H1 (cell line): ENCODE measurements at regions not wholly inside any gene's neighbourhood (a gene's known extent, or its start where the extent isn't known, plus 50 kb on each side); places are given as distances from the start of the nearest gene placed in this dataset.

Experiments used
- CTCF ChIA-PET: fragments of 300-600 bp; sonication (Branson Sonifier 250); formaldehyde crosslinking; loops from one replicate; lab custom pipeline; 2021; ENCODE audit not compliant: partially characterized antibody; lab: Charles Lee
- POLR2A ChIA-PET: fragments of 300-600 bp; sonication (Branson Sonifier 250); formaldehyde crosslinking; loops from one replicate; lab custom pipeline; 2021; ENCODE audit warnings: inconsistent platforms; ENCODE audit not compliant: partially characterized antibody; lab: Charles Lee
- DNase-seq, 2 experiments: peaks; one replicate each; pipeline versions ENCODE4 v3.0.0 to v3.0.0-alpha.2; 2010 to 2022; ENCODE audit warnings: low spot score in 2 of 2, low read depth in 1 of 2, mixed read lengths in 1 of 2
- FAIRE-seq: peaks from 2 replicates; lab custom pipeline; 2011; peaks lifted over from hg19 to GRCh38; lab: Jason Lieb, UNC
- H2AFZ ChIP-seq: 2 replicates; pipeline ENCODE4 v1.8.1; 2012; ENCODE audit warnings: low read length, inconsistent platforms
- H2AK5ac ChIP-seq: 2 replicates; pipeline ENCODE4 v1.6.1; 2013; ENCODE audit warnings: low read depth, low read length
- H2BK120ac ChIP-seq: replicated peaks from 2 replicates; pipeline ENCODE3; 2013; ENCODE audit warnings: low read depth, low read length, inconsistent platforms
- H2BK12ac ChIP-seq: 2 replicates; pipeline ENCODE4 v1.6.1; 2013; ENCODE audit warnings: low read depth, low read length
- H2BK15ac ChIP-seq: 2 replicates; pipeline ENCODE4 v1.6.1; 2013; ENCODE audit warnings: low read length
- H2BK20ac ChIP-seq: 2 replicates; pipeline ENCODE4 v1.6.1; 2013; ENCODE audit warnings: low read length
- H2BK5ac ChIP-seq: 2 replicates; pipeline ENCODE4 v1.6.1; 2013; ENCODE audit warnings: low read depth, low read length
- H3K14ac ChIP-seq: 2 replicates; pipeline ENCODE4 v1.6.1; 2013; ENCODE audit warnings: inconsistent platforms; ENCODE audit not compliant: insufficient read length
- H3K18ac ChIP-seq: 2 replicates; pipeline ENCODE4 v1.6.1; 2013; ENCODE audit warnings: low read length; ENCODE audit errors: extremely low read depth
- H3K23ac ChIP-seq: 2 replicates; pipeline ENCODE4 v1.6.1; 2013; ENCODE audit warnings: inconsistent platforms; ENCODE audit not compliant: insufficient read length
- H3K23me2 ChIP-seq: 2 replicates; pipeline ENCODE4 v1.6.1; 2013; ENCODE audit warnings: low read depth, low read length
- H3K27ac ChIP-seq: 2 replicates; pipeline ENCODE4 v1.6.1; 2011; ENCODE audit warnings: low read depth, low read length, inconsistent platforms
- H3K27me3 ChIP-seq, 4 experiments: replicated peaks in 1 of 4; 1 replicate in 1 of 4; 2 replicates in 3 of 4; pipeline versions ENCODE4 v1.6.1 to v1.8.1; 2011 to 2013; ENCODE audit warnings: low read length in 3 of 4, mild to moderate bottlenecking in 3 of 4, inconsistent platforms in 2 of 4, mixed read lengths in 2 of 4, moderate library complexity in 1 of 4; ENCODE audit not compliant: control insufficient read depth in 3 of 4, insufficient read depth in 3 of 4; ENCODE audit errors: extremely low read depth in 1 of 4
- H3K36me3 ChIP-seq, 4 experiments: 2 replicates each; pipeline versions ENCODE4 v1.6.1 to v1.8.1; 2011 to 2013; ENCODE audit warnings: mild to moderate bottlenecking in 4 of 4, low read length in 3 of 4, moderate library complexity in 2 of 4, control low read depth in 1 of 4, inconsistent platforms in 1 of 4; ENCODE audit not compliant: insufficient read depth in 4 of 4, control insufficient read depth in 2 of 4
- H3K4ac ChIP-seq: replicated peaks from 2 replicates; pipeline ENCODE3; 2013; ENCODE audit warnings: low read length, low read depth, mixed read lengths, inconsistent platforms; ENCODE audit not compliant: insufficient read length
- H3K4me1 ChIP-seq, 4 experiments: replicated peaks in 1 of 4; 1 replicate in 1 of 4; 2 replicates in 3 of 4; pipeline versions ENCODE4 v1.6.1 to v1.8.1; 2011 to 2013; ENCODE audit warnings: low read length in 3 of 4, inconsistent platforms in 2 of 4, mixed read lengths in 1 of 4; ENCODE audit not compliant: insufficient read depth in 4 of 4, control insufficient read depth in 3 of 4
- H3K4me2 ChIP-seq, 2 experiments: 2 replicates each; pipeline versions ENCODE4 v1.6.1 to v1.8.1; 2011 to 2013; ENCODE audit warnings: low read depth in 2 of 2, low read length in 2 of 2, control low read depth in 1 of 2, inconsistent platforms in 1 of 2, mild to moderate bottlenecking in 1 of 2; ENCODE audit not compliant: insufficient read depth in 1 of 2
- H3K4me3 ChIP-seq, 4 experiments: fragments of 200-600, 300-600 bp in 1 of 4; sonication (generic), shearing (Covaris generic), sonication (Bioruptor Twin) in 1 of 4; 2 replicates each; pipeline versions ENCODE4 v1.5.1 to v1.8.1; 2011 to 2016; ENCODE audit warnings: low read length in 4 of 4, low read depth in 3 of 4, control low read depth in 2 of 4, inconsistent platforms in 2 of 4, mild to moderate bottlenecking in 2 of 4, mixed read lengths in 1 of 4, moderate library complexity in 1 of 4; ENCODE audit not compliant: insufficient read depth in 2 of 4; ENCODE audit errors: extremely low read depth in 1 of 4
- H3K56ac ChIP-seq: replicated peaks from 2 replicates; pipeline ENCODE3; 2013; ENCODE audit warnings: low read depth, mild to moderate bottlenecking, mixed read lengths, low read length, inconsistent platforms; ENCODE audit not compliant: insufficient read length
- H3K79me1 ChIP-seq: 2 replicates; pipeline ENCODE4 v1.6.1; 2013; ENCODE audit warnings: low read depth, low read length, control low read depth
- H3K79me2 ChIP-seq, 2 experiments: 2 replicates each; pipeline versions ENCODE4 v1.6.1 to v1.8.1; 2012 to 2013; ENCODE audit warnings: low read length in 2 of 2, mild to moderate bottlenecking in 2 of 2, inconsistent platforms in 1 of 2; ENCODE audit not compliant: insufficient read depth in 2 of 2, control insufficient read depth in 1 of 2
- H3K9ac ChIP-seq, 4 experiments: replicated peaks in 1 of 4; 1 replicate in 1 of 4; 2 replicates in 3 of 4; pipeline versions ENCODE4 v1.6.1 to v1.8.1; 2011 to 2013; ENCODE audit warnings: low read depth in 3 of 4, low read length in 3 of 4, control low read depth in 2 of 4, mild to moderate bottlenecking in 2 of 4, moderate library complexity in 2 of 4, inconsistent platforms in 1 of 4; ENCODE audit errors: extremely low read depth in 1 of 4
- H3K9me3 ChIP-seq, 2 experiments: 2 replicates each; pipeline versions ENCODE4 v1.6.1 to v1.8.1; 2012 to 2013; ENCODE audit warnings: mild to moderate bottlenecking in 2 of 2, moderate library complexity in 2 of 2, control low read depth in 1 of 2, inconsistent platforms in 1 of 2, low read depth in 1 of 2, low read length in 1 of 2, mixed read lengths in 1 of 2; ENCODE audit not compliant: insufficient read depth in 2 of 2
- H4K20me1 ChIP-seq, 2 experiments: replicated peaks in 1 of 2; 2 replicates each; pipeline versions ENCODE3 to v1.8.1; 2011 to 2013; ENCODE audit warnings: inconsistent platforms in 2 of 2, low read length in 2 of 2, mild to moderate bottlenecking in 1 of 2; ENCODE audit not compliant: insufficient read depth in 2 of 2, control insufficient read depth in 1 of 2
- H4K5ac ChIP-seq: 2 replicates; pipeline ENCODE4 v1.6.1; 2013; ENCODE audit warnings: low read length, low read depth, mixed read lengths, inconsistent platforms; ENCODE audit not compliant: insufficient read length
- H4K8ac ChIP-seq: 2 replicates; pipeline ENCODE4 v1.8.0; 2013; ENCODE audit warnings: mild to moderate bottlenecking, moderate library complexity, low read length, inconsistent platforms; ENCODE audit not compliant: insufficient read depth; ENCODE audit errors: extremely low read depth
- H4K91ac ChIP-seq: replicated peaks from 2 replicates; pipeline ENCODE3; 2013; ENCODE audit warnings: low read length, mixed read lengths, inconsistent platforms; ENCODE audit not compliant: insufficient read length
- BRCA1 ChIP-seq: IDR thresholded peaks from 2 replicates; pipeline ENCODE4 v1.6.1; 2012; ENCODE audit warnings: low read depth, low read length, improper control_type of control experiment
- CHD2 ChIP-seq: IDR thresholded peaks from 2 replicates; pipeline ENCODE4 v1.6.1; 2012; ENCODE audit warnings: low read length, improper control_type of control experiment
- PHF8 ChIP-seq: fragments of 200-600 bp; sonication (generic); conservative IDR thresholded peaks from 2 replicates; pipeline ENCODE4 v1.7.1; 2012; ENCODE audit warnings: low read depth, mild to moderate bottlenecking, inconsistent platforms, low read length, moderate library complexity
- RAD21 ChIP-seq, 2 experiments: IDR thresholded peaks in 1 of 2; conservative IDR thresholded peaks in 1 of 2; 2 replicates each; pipeline ENCODE4 v1.6.1; 2011; ENCODE audit warnings: low read depth in 2 of 2, low read length in 2 of 2, improper control_type of control experiment in 1 of 2, inconsistent platforms in 1 of 2, mild to moderate bottlenecking in 1 of 2, moderate library complexity in 1 of 2
- TAF1 ChIP-seq: IDR thresholded peaks from 2 replicates; pipeline ENCODE4 v1.6.1; 2011; ENCODE audit warnings: mild to moderate bottlenecking, low read depth, low read length
- TBP ChIP-seq: IDR thresholded peaks from 2 replicates; pipeline ENCODE4 v1.6.1; 2011; ENCODE audit warnings: low read depth, low read length, improper control_type of control experiment
- WGBS, 2 experiments: shearing (Covaris generic) in 1 of 2; methylation state at CpG; one replicate each; pipeline versions ENCODE4 v1.1.6 to v1.1.7; 2013 to 2015; ENCODE audit warnings: low lambda C conversion rate in 2 of 2, mixed read lengths in 2 of 2, inconsistent platforms in 1 of 2, low coverage in 1 of 2, missing lambda C conversion rate in 1 of 2; ENCODE audit not compliant: insufficient replicate concordance in 2 of 2, insufficient coverage in 1 of 2, insufficient read length in 1 of 2; ENCODE audit errors: extremely low coverage in 1 of 2, missing lambda C conversion rate in 1 of 2; 5-methylcytosine and 5-hydroxymethylcytosine counted together
- TF ChIP-seq, protein P1 (sequence below): IDR thresholded peaks from 2 replicates; pipeline ENCODE4 v1.6.1; 2012; ENCODE audit warnings: inconsistent platforms
- TF ChIP-seq, protein P2 (sequence below), 3 experiments: IDR thresholded peaks; 1 replicate in 2 of 3; 2 replicates in 1 of 3; pipeline versions ENCODE4 v1.5.1 to v1.6.1; 2011; ENCODE audit warnings: low read length in 3 of 3, mild to moderate bottlenecking in 3 of 3, inconsistent platforms in 2 of 3, low read depth in 1 of 3, moderate library complexity in 1 of 3; ENCODE audit not compliant: insufficient read depth in 1 of 3; ENCODE audit errors: control extremely low read depth in 1 of 3

DNA sequence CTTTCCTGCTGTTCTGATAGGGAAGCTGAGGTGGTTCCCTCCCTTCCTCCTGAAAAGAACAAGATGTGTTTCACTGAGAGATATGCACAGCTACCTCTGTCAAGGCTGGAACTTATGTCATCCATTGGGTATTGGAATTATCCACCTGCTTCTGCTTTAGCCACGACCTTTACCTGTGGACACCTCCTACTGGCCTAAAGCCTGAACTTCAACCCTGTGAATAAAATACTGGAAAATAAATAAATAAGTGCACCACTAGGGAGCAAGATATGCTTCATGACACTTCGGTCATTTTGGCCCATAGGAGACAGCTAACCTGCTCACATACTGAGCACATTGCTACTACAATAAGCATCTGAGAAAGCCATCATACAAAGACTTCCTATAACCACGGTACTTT lies 419.9 kb upstream of the NWD2 start:
- Histone ChIP-seq H2AFZ (no peak overlapping the region), H2AK5ac (no peak overlapping the region), H3K18ac (no peak overlapping the region), H3K4ac (no peak overlapping the region), H4K5ac (no peak overlapping the region), H3K4me3 (no peak overlapping the region), H4K20me1 (no peaks in the 10 kb centered on the region)
- 71% methylated on average over 3 of the region's 3 CpGs; no CpG with 5 or more reads in 1 of the 2 experiments for WGBS, 2 experiments
- TF ChIP-seq TBP (no peak), PHF8 (no peak), RAD21 (IDR thresholded peaks at IDR 0.05 in 1 of 2, conservative IDR thresholded peaks at IDR 0.05 in 1 of 2; ENCODE audit: low read depth in 2 of 2, low read length in 2 of 2) (peak; percentile 69 to 81), TAF1 (no peak), BRCA1 (no peak), CHD2 (no peak)
- TF ChIP-seq, protein P1, sequence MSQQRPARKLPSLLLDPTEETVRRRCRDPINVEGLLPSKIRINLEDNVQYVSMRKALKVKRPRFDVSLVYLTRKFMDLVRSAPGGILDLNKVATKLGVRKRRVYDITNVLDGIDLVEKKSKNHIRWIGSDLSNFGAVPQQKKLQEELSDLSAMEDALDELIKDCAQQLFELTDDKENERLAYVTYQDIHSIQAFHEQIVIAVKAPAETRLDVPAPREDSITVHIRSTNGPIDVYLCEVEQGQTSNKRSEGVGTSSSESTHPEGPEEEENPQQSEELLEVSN, result no peak
- TF ChIP-seq, protein P2, sequence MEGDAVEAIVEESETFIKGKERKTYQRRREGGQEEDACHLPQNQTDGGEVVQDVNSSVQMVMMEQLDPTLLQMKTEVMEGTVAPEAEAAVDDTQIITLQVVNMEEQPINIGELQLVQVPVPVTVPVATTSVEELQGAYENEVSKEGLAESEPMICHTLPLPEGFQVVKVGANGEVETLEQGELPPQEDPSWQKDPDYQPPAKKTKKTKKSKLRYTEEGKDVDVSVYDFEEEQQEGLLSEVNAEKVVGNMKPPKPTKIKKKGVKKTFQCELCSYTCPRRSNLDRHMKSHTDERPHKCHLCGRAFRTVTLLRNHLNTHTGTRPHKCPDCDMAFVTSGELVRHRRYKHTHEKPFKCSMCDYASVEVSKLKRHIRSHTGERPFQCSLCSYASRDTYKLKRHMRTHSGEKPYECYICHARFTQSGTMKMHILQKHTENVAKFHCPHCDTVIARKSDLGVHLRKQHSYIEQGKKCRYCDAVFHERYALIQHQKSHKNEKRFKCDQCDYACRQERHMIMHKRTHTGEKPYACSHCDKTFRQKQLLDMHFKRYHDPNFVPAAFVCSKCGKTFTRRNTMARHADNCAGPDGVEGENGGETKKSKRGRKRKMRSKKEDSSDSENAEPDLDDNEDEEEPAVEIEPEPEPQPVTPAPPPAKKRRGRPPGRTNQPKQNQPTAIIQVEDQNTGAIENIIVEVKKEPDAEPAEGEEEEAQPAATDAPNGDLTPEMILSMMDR (IDR thresholded peaks at IDR 0.05; ENCODE audit: control extremely low read depth in 1 of 3, insufficient read depth in 1 of 3, low read depth in 1 of 3, low read length in 3 of 3), result peak in 2 of 3 experiments; percentile 72 to 79; a peak in 3 of 4 replicates
- TF ChIP-seq, all 59 proteins: peak for 2
- no peak for DNase-seq
- Histone ChIP-seq H4K91ac (no peak overlapping the region), H3K23me2 (no peaks in the 10 kb centered on the region), H3K14ac (no peak overlapping the region), H3K36me3 (no peaks in the 10 kb centered on the region), H2BK15ac (no peak overlapping the region), H3K4me1 (no peaks in the 10 kb centered on the region), H3K79me1 (no peaks in the 10 kb centered on the region), H3K23ac (no peak overlapping the region), H3K9ac (no peak overlapping the region), H3K4me2 (no peak overlapping the region), H3K27ac (no peak overlapping the region), H3K27me3 (no peaks in the 10 kb centered on the region), H2BK12ac (no peak overlapping the region), H2BK120ac (no peak overlapping the region), H3K56ac (no peak overlapping the region), H2BK20ac (no peak overlapping the region), H3K79me2 (no peaks in the 10 kb centered on the region), H3K9me3 (no peaks in the 10 kb centered on the region), H4K8ac (no peak overlapping the region), H2BK5ac (no peak overlapping the region)
- CTCF ChIA-PET, result interaction anchor here (0.7 to 2.5 kb wide), 25 partner anchors 9 to 976 kb away, joined by 3 to 12 read pairs (median 4); no protein-coding TSS in a partner anchor
- FAIRE-seq, result peak; percentile 84
- POLR2A ChIA-PET, result no interaction called here
